ENCODE measurements at regions not wholly inside any gene's neighbourhood (a gene's known extent, or its start where the extent isn't known, plus 50 kb on each side); places are given as distances from the start of the nearest gene placed in this dataset.

GRCh38 chr6:3561725-3562124 lies 104.9 kb upstream of the SLC22A23 start:
- no peak for TF ChIP-seq CTCF (conservative IDR thresholded peaks at IDR 0.05; ENCODE audit: low read length)
- TF ChIP-seq EZH2phosphoT487 (IDR thresholded peaks at IDR 0.05; ENCODE audit: borderline replicate concordance, low read depth, low read length): no peak

All from OCI-LY7 (cell line).